DND-41 (cell line): ENCODE measurements at regions not wholly inside any gene's neighbourhood (a gene's known extent, or its start where the extent isn't known, plus 50 kb on each side); places are given as distances from the start of the nearest gene placed in this dataset.

Experiments used
- ATAC-seq: fragments of 200-7000 bp; cut with Tn5 transposase; 3 replicates; pipeline ENCODE4 v1.9.1; 2021; ENCODE audit warnings: low read depth; ENCODE audit not compliant: insufficient read depth
- DNase-seq: peaks from one replicate; pipeline ENCODE4 v3.0.0-alpha.2; 2020
- H2AFZ ChIP-seq: 2 replicates; pipeline ENCODE4 v1.6.0; 2012; ENCODE audit warnings: low read depth, low read length
- H3K27ac ChIP-seq: 2 replicates; pipeline ENCODE4 v1.5.1; 2012; ENCODE audit warnings: low read length, inconsistent platforms
- H3K27me3 ChIP-seq: fragments of 200-600 bp; sonication (generic); 2 replicates; pipeline ENCODE4 v1.6.0; 2012; ENCODE audit warnings: low read length, mild to moderate bottlenecking, inconsistent platforms; ENCODE audit not compliant: insufficient read depth, poor library complexity
- H3K36me3 ChIP-seq: 2 replicates; pipeline ENCODE4 v1.5.1; 2012; ENCODE audit warnings: low read length, inconsistent platforms; ENCODE audit not compliant: insufficient read depth
- H3K4me1 ChIP-seq: 2 replicates; pipeline ENCODE4 v1.5.1; 2012; ENCODE audit warnings: mild to moderate bottlenecking, low read length; ENCODE audit not compliant: insufficient read depth
- H3K4me2 ChIP-seq: 2 replicates; pipeline ENCODE4 v1.6.0; 2012; ENCODE audit warnings: mild to moderate bottlenecking, moderate library complexity, low read length, inconsistent platforms; ENCODE audit not compliant: insufficient read depth
- H3K4me3 ChIP-seq, 2 experiments: fragments of 200-600 bp in 1 of 2; shearing (Covaris generic) in 1 of 2; 2 replicates each; pipeline ENCODE4 v1.5.1; 2012 to 2016; ENCODE audit warnings: inconsistent platforms in 2 of 2, low read length in 2 of 2, mild to moderate bottlenecking in 2 of 2, low read depth in 1 of 2, moderate library complexity in 1 of 2
- H3K79me2 ChIP-seq: 2 replicates; pipeline ENCODE4 v1.6.0; 2012; ENCODE audit warnings: low read length, inconsistent platforms; ENCODE audit not compliant: insufficient read depth
- H3K9ac ChIP-seq: 2 replicates; pipeline ENCODE4 v1.6.0; 2012; ENCODE audit warnings: low read depth, mild to moderate bottlenecking, inconsistent platforms, low read length, moderate library complexity
- H3K9me3 ChIP-seq: 2 replicates; pipeline ENCODE4 v1.5.1; 2012; ENCODE audit warnings: low read length, moderate library complexity, mild to moderate bottlenecking, inconsistent platforms; ENCODE audit not compliant: insufficient read depth, severe bottlenecking
- H4K20me1 ChIP-seq: 2 replicates; pipeline ENCODE4 v1.6.0; 2012; ENCODE audit warnings: low read length; ENCODE audit not compliant: insufficient read depth
- EZH2 ChIP-seq: IDR thresholded peaks from 3 replicates; pipeline ENCODE4 v1.6.1; 2012; ENCODE audit warnings: borderline replicate concordance, low read depth, mild to moderate bottlenecking, moderate library complexity, low read length, inconsistent platforms; ENCODE audit not compliant: severe bottlenecking
- TF ChIP-seq, protein P1 (sequence below): IDR thresholded peaks from 2 replicates; pipeline ENCODE4 v1.5.1; 2012; ENCODE audit warnings: borderline replicate concordance, low read length, moderate library complexity, mild to moderate bottlenecking; ENCODE audit not compliant: poor library complexity, severe bottlenecking; ENCODE audit errors: extremely low read depth

DNA sequence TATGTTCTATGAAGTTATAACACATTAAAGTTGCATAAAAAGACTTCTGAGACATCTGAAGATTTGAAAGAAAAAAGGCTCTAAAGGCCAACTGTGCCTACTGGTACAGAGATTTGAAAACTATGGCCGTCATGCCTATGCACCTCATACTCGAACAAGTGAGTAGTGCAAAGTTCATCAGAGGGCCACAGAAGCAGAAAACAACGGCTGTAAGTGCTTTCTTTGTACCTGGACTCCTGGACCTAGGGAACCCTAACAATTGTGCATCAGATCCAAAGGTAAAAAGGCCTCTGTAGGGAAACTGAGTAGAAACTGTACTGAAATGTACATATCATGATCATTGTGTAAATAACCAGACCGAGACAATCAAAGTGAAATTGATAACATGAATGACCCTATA lies 230.4 kb upstream of the CHST9 start:
- DNase-seq, result no peak
- Histone ChIP-seq H3K4me2 (no peak overlapping the region), H3K9ac (no peak overlapping the region), H3K27ac (no peak overlapping the region), H3K4me1 (no peaks in the 10 kb centered on the region), H3K79me2 (no peaks in the 10 kb centered on the region), H4K20me1 (no peaks in the 10 kb centered on the region), H3K27me3 (no peaks in the 10 kb centered on the region), H3K9me3 (no peaks in the 10 kb centered on the region), H3K4me3 (no peak overlapping the region), H3K36me3 (no peaks in the 10 kb centered on the region), H2AFZ (no peak overlapping the region)
- no peak for ATAC-seq
- no peak for TF ChIP-seq EZH2
- TF ChIP-seq, protein P1, sequence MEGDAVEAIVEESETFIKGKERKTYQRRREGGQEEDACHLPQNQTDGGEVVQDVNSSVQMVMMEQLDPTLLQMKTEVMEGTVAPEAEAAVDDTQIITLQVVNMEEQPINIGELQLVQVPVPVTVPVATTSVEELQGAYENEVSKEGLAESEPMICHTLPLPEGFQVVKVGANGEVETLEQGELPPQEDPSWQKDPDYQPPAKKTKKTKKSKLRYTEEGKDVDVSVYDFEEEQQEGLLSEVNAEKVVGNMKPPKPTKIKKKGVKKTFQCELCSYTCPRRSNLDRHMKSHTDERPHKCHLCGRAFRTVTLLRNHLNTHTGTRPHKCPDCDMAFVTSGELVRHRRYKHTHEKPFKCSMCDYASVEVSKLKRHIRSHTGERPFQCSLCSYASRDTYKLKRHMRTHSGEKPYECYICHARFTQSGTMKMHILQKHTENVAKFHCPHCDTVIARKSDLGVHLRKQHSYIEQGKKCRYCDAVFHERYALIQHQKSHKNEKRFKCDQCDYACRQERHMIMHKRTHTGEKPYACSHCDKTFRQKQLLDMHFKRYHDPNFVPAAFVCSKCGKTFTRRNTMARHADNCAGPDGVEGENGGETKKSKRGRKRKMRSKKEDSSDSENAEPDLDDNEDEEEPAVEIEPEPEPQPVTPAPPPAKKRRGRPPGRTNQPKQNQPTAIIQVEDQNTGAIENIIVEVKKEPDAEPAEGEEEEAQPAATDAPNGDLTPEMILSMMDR, result no peak

DNA sequence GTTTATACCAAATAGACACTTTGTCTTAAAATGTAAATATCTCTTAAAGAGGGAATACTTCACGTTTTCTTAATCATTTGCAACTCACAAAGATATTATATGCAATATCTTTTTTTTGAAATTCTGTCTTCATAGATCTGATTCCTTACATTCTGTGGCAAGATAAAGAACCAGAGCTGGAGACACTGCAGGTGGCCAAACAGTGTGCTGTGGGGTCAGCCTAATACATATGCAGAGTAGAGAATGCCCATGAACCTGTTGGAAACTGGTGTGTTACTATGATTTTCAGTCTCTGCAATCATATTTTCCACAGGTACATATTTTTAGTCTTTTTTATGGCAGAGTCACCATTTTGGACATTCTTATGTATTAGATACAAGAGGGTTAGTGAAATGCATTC lies 229.6 kb upstream of the CHST9 start:
- Histone ChIP-seq H3K79me2 (no peaks in the 10 kb centered on the region), H3K27me3 (no peaks in the 10 kb centered on the region), H3K36me3 (no peaks in the 10 kb centered on the region), H3K4me3 (no peak overlapping the region), H2AFZ (no peak overlapping the region), H3K9me3 (no peaks in the 10 kb centered on the region), H4K20me1 (no peaks in the 10 kb centered on the region), H3K9ac (no peak overlapping the region), H3K4me2 (no peak overlapping the region), H3K4me1 (no peaks in the 10 kb centered on the region), H3K27ac (no peak overlapping the region)
- DNase-seq (no peak), ATAC-seq (no peak)
- no peak for TF ChIP-seq EZH2
- TF ChIP-seq, protein P1, result no peak

DNA sequence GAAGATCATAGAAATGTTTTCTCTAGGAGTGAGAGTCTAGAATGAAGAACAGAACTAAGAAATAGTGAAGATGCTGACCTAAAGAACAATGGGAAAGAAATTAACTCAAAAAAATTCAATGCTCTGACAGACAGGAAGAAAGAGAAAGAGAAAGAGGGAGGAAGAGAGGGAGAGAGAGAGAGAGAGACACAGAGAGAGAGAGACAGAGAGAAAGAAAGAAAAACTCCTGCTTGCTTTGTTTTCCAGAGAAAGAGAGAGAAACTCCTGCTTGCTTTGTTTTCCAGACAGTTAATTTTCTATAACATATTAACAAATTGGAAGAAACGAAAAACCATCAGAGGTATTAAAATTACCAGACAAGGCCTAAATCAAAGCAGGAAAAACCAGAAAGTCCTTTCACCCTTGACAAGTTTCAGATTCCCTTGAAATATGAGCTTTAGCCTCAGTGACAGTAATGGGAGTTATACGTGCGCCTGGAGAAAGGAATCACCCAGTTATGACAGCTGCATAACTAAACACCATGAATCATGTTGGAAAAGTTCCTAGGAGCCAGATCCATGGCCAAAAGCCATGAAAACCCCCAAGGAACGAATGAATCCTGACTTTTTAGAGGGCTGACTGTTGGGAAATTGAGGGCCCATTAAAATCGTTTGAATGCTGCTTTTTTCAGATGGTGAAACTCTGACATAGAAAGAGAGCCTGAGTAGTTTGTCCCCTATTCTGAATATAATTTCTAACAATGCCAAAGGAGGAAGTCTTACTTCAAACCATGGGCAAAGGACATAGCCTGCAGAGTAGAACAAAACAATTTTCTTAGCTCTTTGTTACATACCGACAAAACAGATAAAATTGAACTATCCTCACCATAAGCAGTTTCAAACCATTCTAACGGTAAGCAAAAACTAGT lies 228.6 kb upstream of the CHST9 start:
- Histone ChIP-seq H2AFZ (no peak overlapping the region), H3K27ac (no peak overlapping the region), H3K79me2 (no peaks in the 10 kb centered on the region), H3K4me1 (no peaks in the 10 kb centered on the region), H3K9ac (no peak overlapping the region), H4K20me1 (no peaks in the 10 kb centered on the region), H3K4me2 (no peak overlapping the region), H3K9me3 (no peaks in the 10 kb centered on the region), H3K36me3 (no peaks in the 10 kb centered on the region), H3K27me3 (no peaks in the 10 kb centered on the region), H3K4me3 (no peak overlapping the region)
- DNase-seq (no peak), ATAC-seq (no peak)
- TF ChIP-seq, protein P1, result no peak
- no peak for TF ChIP-seq EZH2
